ENCODE measurements at regions not wholly inside any gene's neighbourhood (a gene's known extent, or its start where the extent isn't known, plus 50 kb on each side); places are given as distances from the start of the nearest gene placed in this dataset.
"Not testable (repeated sequence)": the region's sequence is repeated elsewhere in the genome, so short reads cannot be mapped to it uniquely, and the experiment has no call there.

DNA sequence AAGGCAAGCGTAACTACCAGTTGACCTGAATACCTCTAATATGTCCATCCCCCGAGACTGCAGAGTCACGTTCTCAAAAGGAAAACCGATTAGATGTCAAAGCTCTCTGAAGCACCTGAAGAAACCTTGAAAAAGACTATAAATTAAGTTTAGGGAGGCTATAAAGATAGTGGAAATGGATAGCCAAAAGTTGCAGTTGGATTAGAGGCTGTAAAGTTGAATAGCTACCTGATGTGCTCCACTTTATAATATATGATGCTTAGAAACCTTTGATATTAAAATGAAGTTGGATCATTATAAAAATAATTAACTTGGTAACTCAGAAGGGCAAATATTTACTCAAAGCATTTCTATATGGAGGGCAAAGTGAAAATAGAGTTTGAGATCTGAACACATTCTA is 506.6 kb upstream of the AGA start:
- no peak for DNase-seq (ENCODE audit: low spot score)

DNA sequence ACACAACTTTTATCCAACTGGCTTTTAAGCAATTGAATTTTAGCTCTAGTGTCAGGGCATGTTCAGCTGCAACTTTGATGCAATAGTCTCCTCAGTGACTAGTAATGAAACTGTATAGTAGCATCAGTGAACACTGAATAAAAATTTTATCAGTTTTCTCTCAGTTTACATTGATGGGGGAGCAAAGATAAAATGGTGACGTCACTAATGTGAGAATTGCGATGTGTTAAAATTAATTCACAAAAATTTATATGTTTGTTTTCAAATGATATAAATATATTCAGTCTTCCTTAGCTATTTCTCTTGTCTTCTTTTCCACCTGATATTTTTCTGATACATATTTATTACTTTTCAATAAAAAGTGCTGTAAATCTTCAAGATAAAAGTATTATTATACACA is 508.8 kb upstream of the AGA start:
- DNase-seq (ENCODE audit: low spot score): no peak

DNA sequence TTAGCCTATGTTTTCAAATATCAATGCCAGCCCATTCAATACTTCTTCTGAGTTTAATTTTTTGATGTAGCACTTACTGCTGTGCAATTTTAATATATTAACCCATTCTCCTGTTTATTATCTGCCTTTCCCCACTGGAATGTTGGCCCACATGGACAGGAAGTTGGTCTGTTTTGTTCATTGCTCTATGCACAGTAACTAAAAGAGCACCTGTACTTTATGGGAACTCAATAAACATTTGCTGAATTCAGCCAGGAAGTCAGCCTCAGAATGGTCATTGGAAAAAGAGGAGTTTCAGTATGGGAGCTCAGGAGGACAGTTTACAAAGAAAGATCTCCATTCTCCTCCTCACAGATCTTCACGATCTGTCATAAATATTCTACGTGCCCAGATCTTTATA is 510.5 kb upstream of the AGA start:
- DNase-seq (ENCODE audit: low spot score): no peak

DNA sequence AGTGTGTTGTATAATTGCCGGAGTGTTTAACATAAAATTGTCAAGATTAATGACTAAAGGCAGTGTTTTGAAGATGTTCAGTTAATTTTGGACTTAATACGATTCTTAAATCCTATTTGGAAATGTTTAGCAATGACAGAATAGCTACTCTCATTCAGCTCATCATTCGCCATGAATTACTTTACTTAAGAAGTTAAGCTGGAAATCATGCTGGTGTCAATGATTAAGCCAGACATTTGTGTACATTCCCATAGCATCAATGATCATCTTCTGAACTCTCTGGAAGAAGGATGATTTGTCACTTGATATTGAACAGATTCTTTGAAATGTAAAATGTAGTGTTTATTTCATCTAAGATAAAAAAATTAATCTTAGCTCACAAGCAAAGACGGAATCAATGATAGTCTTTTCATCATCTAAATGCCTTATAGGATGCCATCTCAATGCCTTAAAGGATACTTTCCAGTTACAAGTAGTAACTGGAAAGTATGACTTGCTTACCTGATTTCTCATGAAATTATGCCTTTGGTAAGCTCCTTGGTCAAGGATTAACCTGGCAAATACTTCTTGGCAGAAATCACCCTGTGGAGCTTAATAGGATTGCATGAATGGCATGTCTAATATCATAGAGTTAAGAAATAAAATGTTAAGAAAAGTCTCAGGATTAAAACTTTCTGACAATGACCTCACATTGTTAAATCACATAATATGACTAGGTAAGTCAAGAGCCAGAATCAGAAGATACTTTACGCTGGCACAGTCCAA is 515.5 kb upstream of the AGA start:
- no peak for DNase-seq (ENCODE audit: low spot score)

DNA sequence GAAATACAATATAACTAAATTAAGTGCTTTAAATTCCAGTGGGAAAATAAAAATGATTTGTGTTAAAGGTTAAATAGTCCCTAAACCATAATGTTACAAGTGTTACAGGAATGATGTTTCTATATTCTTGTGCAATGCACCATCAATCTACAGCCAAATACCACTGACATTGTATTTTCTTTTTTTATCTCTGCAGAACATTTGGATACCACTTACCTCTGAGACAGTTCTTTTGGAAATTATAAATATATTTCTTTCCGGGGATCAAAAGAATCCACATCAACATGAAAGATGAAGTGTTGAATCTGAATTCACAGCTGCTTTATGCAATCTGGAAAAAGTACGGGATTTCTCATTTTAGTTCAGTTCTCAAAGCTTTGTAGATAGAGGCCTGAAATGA is 518.3 kb upstream of the AGA start:
- no peak for DNase-seq (ENCODE audit: low spot score)

DNA sequence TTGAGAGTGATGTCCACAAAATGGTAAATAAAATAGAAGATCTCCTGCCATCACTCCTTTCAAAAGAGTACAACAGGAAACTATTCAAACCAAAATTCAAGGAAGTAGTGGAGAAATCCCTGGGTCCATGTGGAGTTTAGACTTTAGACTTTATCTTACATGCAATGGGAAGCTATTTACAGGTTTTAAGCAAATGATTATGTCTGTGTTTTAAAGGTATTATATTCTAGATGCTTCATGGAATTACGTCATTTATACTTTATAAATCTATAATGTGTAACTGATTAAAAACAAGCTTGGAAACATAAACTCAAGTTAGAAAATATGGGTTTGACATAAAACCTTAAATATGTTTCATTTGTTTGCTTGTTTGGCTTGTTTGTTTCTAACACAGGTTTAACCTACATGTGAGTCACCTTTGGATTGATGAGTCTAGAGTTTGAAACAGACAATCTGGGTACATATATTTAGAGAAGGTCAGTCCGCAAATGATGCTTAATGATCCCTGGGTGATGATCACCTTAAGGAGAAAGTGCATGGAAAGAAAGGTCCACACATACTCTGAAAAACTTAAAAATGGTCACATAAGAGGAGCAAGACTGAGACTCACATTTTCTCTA is 519.6 kb upstream of the AGA start:
- DNase-seq (ENCODE audit: low spot score): no peak

DNA sequence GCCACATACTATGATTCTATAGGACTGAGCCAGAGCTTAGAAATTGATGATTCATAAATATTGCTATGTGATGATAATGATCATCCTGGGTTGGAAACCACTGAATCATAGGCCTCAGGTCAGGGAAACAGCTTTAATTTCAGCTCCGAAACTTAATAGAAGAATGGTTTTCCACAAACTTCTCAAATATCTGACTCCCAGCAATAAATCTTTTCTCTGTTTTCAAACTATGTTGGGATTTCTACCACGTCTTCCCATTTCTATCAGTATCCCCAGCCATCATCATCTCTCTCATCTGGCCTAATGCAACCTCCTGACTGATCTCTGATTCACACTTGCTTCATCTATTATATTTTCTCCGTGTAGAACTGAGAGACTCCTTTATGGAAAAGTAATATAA is 521.8 kb upstream of the AGA start:
- DNase-seq (ENCODE audit: low spot score): no peak

DNA sequence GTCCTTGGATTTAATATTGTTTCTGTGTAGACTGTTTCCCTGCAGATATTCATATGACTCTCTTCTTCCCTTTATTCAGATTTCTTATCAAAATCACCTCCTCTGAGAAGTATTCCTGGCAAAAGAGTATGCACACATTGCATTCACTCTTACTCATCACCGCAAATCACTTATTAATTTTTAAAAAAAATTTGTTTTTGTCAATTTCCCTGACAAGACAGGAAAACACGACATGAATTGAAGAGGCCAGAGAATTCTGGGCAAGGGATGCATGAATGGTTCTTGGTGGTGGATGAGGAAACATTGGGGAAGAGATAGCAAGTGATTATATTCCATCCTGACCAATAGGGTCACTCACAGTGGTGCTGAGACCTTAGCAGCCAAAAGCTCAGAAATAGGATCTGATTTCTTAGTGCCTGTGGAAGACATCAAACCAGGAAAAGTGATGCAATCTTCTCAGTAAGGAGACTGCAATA is 522.5 kb upstream of the AGA start:
- no peak for DNase-seq (ENCODE audit: low spot score)

DNA sequence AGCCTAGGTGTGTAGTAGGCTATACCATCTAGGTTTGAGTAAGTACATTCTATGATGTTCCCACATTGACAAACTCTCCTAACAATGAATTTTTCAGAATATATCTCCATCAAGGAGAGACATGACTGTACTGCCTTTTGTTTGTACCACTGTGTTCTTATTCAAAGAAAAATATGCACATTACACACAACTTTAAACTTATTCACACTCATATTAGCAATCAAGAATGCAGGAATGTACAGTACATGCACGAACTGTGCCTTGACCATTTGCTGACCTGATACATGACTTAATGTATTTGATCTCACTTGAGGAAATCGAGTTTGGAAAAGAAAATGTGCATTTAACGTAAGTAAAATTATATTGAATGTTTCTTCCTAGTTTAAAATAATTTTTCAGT is 525.1 kb upstream of the AGA start:
- no peak for DNase-seq (ENCODE audit: low spot score)

DNA sequence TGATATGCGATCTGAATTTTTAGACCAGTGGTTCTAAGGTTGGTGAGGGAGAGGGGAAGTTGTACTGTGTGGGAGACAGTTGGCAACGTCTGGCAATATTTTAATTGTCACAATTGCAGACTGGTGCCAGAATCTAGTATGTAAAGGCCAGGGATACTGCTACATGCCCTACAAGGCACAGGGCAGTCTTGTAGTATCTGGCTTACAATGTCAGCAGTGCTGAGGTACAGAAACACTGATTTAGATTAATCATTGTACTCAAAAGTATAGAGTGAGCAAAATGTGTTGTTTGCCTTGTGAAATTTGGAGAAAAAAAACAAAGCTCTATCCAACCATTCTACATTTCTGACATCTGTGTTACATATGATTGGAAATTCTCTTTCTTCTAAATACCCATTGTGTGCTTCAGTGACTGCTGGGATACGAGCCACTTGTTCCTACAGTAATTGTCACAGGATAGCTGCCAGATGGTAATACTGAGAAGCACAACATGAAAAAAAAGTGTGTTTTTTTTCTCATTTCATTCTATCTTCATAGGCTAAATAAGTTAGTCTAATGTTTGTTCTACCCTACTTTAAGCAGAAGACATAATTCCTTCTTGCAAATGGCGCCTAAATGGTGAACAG is 526.7 kb upstream of the AGA start:
- no peak for DNase-seq (ENCODE audit: low spot score)

DNA sequence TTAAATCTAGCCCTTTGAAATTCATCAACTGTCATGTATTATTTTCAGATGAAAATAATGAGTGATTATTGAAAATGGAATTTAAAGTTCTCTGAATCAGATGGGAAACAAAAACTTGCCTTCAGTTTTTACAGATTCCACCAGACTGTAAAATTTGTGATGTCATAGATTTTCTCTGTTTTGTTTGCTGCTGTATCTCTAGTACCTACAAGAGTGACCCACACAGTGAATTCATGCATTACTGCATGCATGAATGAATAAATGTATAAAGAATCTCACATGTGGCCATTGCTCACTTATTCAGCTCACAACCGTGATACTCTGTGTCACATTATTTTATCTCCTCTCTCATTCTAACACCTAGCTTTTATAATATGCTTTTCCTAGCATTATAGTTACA is 532.2 kb upstream of the AGA start:
- no peak for DNase-seq (ENCODE audit: low spot score)

DNA sequence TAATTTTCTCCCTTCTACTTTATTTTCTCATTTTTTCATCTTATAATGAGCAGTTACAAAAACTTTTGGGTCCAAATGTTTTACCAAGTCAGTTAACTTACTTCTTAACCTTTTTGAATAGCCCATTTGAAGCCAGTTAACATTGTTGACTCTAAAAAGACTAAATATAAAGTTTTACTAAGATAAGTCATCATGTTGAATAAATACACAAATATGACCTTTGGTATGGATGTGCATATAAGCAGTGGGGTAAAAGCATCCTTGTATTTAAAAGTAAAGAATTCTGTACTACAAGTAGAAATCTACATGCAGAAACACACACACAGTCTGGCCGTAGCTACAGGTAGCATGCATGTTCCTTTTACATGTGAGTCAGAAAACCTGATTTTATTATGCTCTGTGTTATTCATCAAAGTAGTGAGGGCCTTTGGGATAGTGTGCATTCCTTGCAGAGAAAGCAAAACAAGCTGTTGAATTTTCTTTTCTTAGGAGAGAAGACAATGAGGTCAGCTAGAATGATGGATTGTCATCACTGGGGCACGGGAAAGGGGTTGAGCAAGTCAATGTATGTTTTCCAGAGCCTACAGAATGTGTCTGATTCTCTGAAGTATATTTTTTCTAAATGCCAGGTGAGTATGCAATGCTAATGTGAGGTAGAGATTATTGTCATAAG is 533.2 kb upstream of the AGA start:
- no peak for DNase-seq (ENCODE audit: low spot score)

DNA sequence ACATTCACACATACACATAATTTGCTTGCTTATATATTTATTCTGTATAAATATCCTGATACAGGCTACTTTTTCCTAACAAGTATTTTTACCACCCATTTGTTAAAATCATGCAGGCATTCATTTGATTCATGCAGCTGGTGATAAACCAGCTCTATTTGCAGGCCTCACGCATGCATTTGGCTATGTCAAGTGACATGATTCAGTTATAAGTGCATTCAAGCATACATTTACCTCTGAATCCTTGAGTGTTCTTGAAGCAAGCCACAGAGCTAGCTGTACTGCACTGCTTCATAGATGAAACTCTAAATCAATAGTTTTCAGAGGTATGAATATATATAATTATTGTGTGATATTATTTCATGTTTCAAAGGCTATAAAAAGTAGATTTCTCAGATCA is 544.0 kb upstream of the AGA start:
- DNase-seq (ENCODE audit: low spot score): no peak

DNA sequence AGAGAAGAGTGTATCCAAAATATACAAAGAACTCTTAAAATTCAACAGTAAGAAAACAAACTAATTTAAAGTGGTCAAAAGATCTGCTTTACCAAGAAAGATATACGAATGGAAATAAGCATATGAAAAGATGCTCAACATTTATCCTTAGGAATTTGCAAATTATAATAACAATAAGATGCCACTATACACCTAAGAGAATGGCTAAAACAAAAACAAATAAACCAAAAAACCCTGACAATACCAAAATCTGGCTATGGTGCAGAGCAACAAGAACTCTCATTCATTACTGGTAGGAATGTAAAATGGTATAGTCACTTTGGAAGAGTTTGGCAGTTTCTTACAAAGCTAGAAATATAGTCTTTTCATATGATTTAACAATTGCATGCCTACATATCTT is 545.7 kb upstream of the AGA start:
- no peak for DNase-seq (ENCODE audit: low spot score)

DNA sequence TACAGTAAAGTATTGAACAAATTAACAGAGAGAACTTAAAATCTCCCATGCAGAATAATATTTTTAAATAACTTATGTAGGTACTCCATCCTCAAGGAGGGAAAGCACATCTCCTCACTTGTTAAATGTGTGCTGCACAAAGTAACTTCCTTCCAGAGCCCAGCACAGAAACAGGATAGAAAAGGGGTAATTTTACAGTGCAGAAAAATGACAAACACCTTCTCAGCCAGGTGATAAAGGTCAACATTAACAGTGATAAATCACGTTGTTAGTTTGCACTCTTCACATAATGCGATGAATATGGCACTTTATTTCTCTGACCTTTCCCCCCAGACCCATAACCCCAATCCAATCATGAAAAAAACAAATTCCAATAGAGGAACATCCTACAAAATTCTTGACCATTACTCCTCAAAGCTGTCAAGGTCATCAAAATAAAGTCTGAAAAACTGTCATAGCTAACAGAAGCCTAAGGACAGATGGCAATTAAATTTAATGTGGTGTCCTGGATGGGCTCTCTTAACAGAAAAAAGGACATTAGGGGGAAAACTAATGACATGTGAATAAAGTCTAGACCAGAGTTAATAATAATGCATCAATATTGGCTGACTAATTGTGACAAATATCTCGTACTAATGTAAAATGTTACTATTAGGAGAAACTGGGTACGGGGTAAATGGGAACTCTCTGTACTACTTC is 547.4 kb upstream of the AGA start:
- DNase-seq (ENCODE audit: low spot score): no peak

DNA sequence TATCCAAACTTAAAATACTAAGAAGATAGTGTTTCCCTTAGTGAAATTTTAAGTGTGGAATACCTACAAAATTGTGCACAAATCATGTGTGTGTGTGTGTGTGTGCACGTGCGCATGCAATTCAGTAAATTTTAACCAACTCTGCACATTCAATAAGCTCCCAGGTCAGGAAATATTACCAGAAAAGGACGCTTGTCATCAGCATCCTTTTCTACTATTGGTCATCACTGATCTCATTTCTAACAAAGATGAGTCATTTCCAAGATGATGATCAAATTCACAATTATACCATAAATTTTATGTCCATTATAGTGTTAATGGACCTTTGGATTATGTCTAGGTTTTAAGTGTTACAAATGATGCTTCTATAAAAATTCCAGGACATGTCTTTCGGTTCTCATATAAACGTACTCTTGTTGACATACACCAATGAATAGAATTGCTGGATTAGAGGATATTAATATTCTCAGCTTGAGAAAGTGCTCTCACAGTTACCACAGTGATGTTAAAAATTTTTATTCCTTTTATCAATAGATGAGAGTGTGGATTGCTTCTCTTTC is 560.9 kb upstream of the AGA start:
- no peak for DNase-seq (ENCODE audit: low spot score)

DNA sequence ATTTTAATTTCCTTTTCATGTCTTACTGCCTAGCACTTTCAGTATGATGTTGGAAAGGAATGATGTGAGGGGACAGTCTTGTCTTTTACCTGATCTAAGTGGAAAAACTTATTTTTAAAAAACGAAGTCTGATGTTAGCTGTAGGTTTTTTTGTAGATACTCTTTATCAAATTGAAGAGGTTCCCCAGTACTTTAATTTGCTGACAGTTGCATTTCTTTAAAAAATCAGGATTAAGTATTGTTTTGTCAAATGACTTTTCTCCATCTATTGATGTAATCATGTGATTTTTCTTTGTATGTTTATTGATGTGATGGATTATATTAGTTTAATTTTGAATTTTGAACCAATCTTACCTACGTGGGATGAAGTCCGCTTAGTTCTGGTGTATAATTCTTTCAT is 568.4 kb upstream of the AGA start:
- no peak for DNase-seq (ENCODE audit: low spot score)

DNA sequence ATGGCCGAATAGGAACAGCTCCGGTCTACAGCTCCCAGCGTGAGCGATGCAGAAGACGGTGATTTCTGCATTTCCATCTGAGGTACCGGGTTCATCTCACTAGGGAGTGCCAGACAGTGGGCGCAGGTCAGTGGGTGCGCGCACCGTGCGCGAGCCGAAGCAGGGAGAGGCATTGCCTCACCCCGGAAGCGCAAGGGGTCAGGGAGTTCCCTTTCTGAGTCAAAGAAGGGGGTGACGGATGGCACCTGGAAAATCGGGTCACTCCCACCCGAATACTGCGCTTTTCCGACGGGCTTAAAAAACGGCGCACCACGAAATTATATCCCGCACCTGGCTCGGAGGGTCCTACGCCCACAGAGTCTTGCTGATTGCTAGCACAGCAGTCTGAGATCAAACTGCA is 572.8 kb upstream of the AGA start:
- not testable (repeated sequence) for DNase-seq (ENCODE audit: low spot score)

DNA sequence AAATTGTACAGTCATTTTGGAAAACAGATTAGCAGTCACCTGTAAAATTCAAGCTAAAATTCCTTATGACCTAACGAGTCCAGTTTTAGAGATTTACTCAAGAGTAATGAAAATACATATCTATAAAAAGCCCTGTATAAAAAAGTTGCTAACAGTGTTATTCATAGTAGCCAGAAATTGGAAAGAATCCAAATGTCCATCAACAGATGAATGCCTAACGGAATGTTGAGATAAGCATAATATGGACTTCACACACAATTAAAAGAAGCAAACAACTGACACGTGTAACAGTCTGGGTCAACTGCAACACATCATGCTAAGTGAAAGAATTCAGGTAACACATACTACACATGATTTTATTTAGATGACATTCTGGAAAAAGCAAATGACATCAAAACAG is 584.8 kb upstream of the AGA start:
- DNase-seq (ENCODE audit: low spot score): no peak

DNA sequence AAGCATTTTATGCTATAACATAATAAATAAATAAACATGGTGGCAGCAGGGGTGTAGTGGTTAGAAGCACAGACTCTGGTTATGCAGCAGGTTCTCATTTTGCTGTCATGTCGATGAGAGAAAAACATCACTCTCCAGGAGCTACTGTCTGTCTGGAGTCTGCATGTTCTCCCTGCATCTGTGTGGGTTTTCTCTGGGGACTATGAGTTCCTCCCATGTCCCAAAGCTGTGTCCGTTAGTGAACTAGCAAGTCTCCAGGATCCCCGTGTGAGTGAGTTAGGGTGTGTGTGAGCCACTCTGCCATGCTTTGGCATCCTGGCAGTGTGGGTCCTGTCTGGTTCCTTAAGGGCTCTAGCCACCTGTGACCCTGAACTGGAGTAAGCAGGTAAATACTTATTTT is 585.6 kb upstream of the AGA start:
- no peak for DNase-seq (ENCODE audit: low spot score)

DNA sequence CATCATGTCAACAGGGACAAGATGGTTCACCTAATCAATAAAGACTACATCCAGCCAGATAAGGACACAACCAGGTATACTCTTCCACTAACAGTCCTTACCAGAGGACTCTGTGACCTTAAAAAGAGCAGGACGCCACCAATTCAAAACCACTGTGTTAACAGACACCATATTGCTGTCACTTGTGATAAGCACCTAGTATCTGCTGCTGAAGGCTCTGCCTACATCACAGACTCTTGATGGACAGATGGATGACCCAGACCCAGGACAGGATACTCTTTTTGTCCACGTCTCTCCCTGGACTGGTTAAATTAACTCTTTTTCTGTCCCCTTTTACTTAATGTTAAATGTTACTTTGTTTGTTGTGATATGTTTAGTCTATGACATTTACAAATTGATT is 586.2 kb upstream of the AGA start:
- no peak for DNase-seq (ENCODE audit: low spot score)
